ENCODE measurements at regions not wholly inside any gene's neighbourhood (a gene's known extent, or its start where the extent isn't known, plus 50 kb on each side); places are given as distances from the start of the nearest gene placed in this dataset.
"Not testable (repeated sequence)": the region's sequence is repeated elsewhere in the genome, so short reads cannot be mapped to it uniquely, and the experiment has no call there.

GRCh38 chr7:155384751-155385150, 73.2 kb upstream of the EN2 start:
- TF ChIP-seq EZH2phosphoT487 (IDR thresholded peaks at IDR 0.05) = no peak
- peak; percentile 7 for TF ChIP-seq EZH2 (IDR thresholded peaks at IDR 0.05)
- TF ChIP-seq, protein P1, sequence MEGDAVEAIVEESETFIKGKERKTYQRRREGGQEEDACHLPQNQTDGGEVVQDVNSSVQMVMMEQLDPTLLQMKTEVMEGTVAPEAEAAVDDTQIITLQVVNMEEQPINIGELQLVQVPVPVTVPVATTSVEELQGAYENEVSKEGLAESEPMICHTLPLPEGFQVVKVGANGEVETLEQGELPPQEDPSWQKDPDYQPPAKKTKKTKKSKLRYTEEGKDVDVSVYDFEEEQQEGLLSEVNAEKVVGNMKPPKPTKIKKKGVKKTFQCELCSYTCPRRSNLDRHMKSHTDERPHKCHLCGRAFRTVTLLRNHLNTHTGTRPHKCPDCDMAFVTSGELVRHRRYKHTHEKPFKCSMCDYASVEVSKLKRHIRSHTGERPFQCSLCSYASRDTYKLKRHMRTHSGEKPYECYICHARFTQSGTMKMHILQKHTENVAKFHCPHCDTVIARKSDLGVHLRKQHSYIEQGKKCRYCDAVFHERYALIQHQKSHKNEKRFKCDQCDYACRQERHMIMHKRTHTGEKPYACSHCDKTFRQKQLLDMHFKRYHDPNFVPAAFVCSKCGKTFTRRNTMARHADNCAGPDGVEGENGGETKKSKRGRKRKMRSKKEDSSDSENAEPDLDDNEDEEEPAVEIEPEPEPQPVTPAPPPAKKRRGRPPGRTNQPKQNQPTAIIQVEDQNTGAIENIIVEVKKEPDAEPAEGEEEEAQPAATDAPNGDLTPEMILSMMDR (IDR thresholded peaks at IDR 0.05) = no peak
- Histone ChIP-seq H2AFZ (replicated peaks) (no peak overlapping the region), H3K9me3 (ENCODE audit: low read depth) (no peaks in the 10 kb centered on the region), H3K4me3 (no peak overlapping the region), H3K36me3 (no peaks in the 10 kb centered on the region), H3F3A (ENCODE audit: low read depth) (peaks cover 7% of the 10 kb centered on the region), H3K4me2 (no peak overlapping the region), H3K27ac (no peak overlapping the region), H3K9ac (no peak overlapping the region), H3K4me1 (peaks cover 8% of the 10 kb centered on the region), H3K79me2 (ENCODE audit: low read depth) (no peaks in the 10 kb centered on the region), H3K27me3 (peaks cover 100% of the 10 kb centered on the region), H4K20me1 (ENCODE audit: low read depth) (peaks cover 36% of the 10 kb centered on the region)
- no peaks in the 10 kb centered on the region for H3K36me3 Mint-ChIP-seq
- H3K4me1 Mint-ChIP-seq = peaks cover 32% of the 10 kb centered on the region
- DNase-seq (ENCODE audit: low spot score) = no peak
- H3K9me3 Mint-ChIP-seq = peaks cover 2% of the 10 kb centered on the region
- H3K4me3 Mint-ChIP-seq = no peak overlapping the region
- H3K27ac Mint-ChIP-seq = peak overlapping the region; percentile 19
- peaks cover 45% of the 10 kb centered on the region for H3K27me3 Mint-ChIP-seq (ENCODE audit: insufficient read depth, low read depth)

- peak overlapping the region; percentile 19 for H3K27ac Mint-ChIP-seq
Measured at GRCh38 chr7:155385182-155385581, 72.7 kb upstream of the EN2 start.

GRCh38 chr7:155386608-155387007, 71.3 kb upstream of the EN2 start:
- Mint-ChIP-seq H3K4me3 (no peak overlapping the region), H3K4me1 (peaks cover 21% of the 10 kb centered on the region), H3K27me3 (ENCODE audit: insufficient read depth, low read depth) (peaks cover 39% of the 10 kb centered on the region), H3K36me3 (no peaks in the 10 kb centered on the region), H3K9me3 (peaks cover 2% of the 10 kb centered on the region), H3K27ac (no peak overlapping the region)
- peaks cover 7% of the 10 kb centered on the region for H3K4me1 ChIP-seq
- TF ChIP-seq EZH2phosphoT487 (IDR thresholded peaks at IDR 0.05) (no peak), EZH2 (IDR thresholded peaks at IDR 0.05) (no peak)
- TF ChIP-seq, protein P1 (IDR thresholded peaks at IDR 0.05) = no peak
- no peak overlapping the region for H3K4me3 ChIP-seq
- peaks cover 18% of the 10 kb centered on the region for H4K20me1 ChIP-seq (ENCODE audit: low read depth)
- H3F3A ChIP-seq (ENCODE audit: low read depth) = no peaks in the 10 kb centered on the region
- H3K79me2 ChIP-seq (ENCODE audit: low read depth) = no peaks in the 10 kb centered on the region
- H3K27me3 ChIP-seq = peaks cover 100% of the 10 kb centered on the region
- H3K27ac ChIP-seq = no peak overlapping the region
- H3K9ac ChIP-seq = no peak overlapping the region
- no peaks in the 10 kb centered on the region for H3K9me3 ChIP-seq (ENCODE audit: low read depth)
- no peak overlapping the region for H3K4me2 ChIP-seq
- H2AFZ ChIP-seq (replicated peaks) = no peak overlapping the region
- DNase-seq (ENCODE audit: low spot score) = no peak
- no peaks in the 10 kb centered on the region for H3K36me3 ChIP-seq

More at GRCh38 chr7:155385182-155385581, 72.7 kb upstream of the EN2 start:
- not testable (repeated sequence) for H3K4me3 ChIP-seq; H3K9me3 Mint-ChIP-seq; DNase-seq (ENCODE audit: low spot score); H3K4me1 ChIP-seq; H2AFZ ChIP-seq (replicated peaks); H3F3A ChIP-seq (ENCODE audit: low read depth); H3K36me3 ChIP-seq; H3K36me3 Mint-ChIP-seq; H3K27ac ChIP-seq; H3K9ac ChIP-seq; H3K9me3 ChIP-seq (ENCODE audit: low read depth); H3K4me2 ChIP-seq; H3K79me2 ChIP-seq (ENCODE audit: low read depth)
- Mint-ChIP-seq H3K27me3 (ENCODE audit: insufficient read depth, low read depth) (peaks cover 43% of the 10 kb centered on the region), H3K4me3 (peak overlapping the region; percentile 55), H3K4me1 (peaks cover 29% of the 10 kb centered on the region)
- Histone ChIP-seq H4K20me1 (ENCODE audit: low read depth) (peaks cover 33% of the 10 kb centered on the region), H3K27me3 (peaks cover 100% of the 10 kb centered on the region)

- no peak for DNase-seq (ENCODE audit: low spot score)
- Histone ChIP-seq H3K79me2 (ENCODE audit: low read depth) (no peaks in the 10 kb centered on the region), H3K9me3 (ENCODE audit: low read depth) (no peaks in the 10 kb centered on the region), H3K4me1 (peaks cover 2% of the 10 kb centered on the region), H2AFZ (replicated peaks) (no peak overlapping the region), H3F3A (ENCODE audit: low read depth) (no peaks in the 10 kb centered on the region), H3K27me3 (peaks cover 100% of the 10 kb centered on the region), H3K27ac (no peak overlapping the region), H4K20me1 (ENCODE audit: low read depth) (peaks cover 13% of the 10 kb centered on the region), H3K4me3 (no peak overlapping the region), H3K9ac (no peak overlapping the region), H3K4me2 (no peak overlapping the region), H3K36me3 (no peaks in the 10 kb centered on the region)
- H3K27ac Mint-ChIP-seq = no peak overlapping the region
- H3K9me3 Mint-ChIP-seq = peaks cover 2% of the 10 kb centered on the region
- H3K4me1 Mint-ChIP-seq = peaks cover 18% of the 10 kb centered on the region
- TF ChIP-seq EZH2phosphoT487 (IDR thresholded peaks at IDR 0.05) (no peak), EZH2 (IDR thresholded peaks at IDR 0.05) (no peak)
- TF ChIP-seq, protein P1 (IDR thresholded peaks at IDR 0.05) = no peak
- H3K4me3 Mint-ChIP-seq = no peak overlapping the region
- H3K27me3 Mint-ChIP-seq (ENCODE audit: insufficient read depth, low read depth) = peaks cover 36% of the 10 kb centered on the region
- no peaks in the 10 kb centered on the region for H3K36me3 Mint-ChIP-seq
Measured at GRCh38 chr7:155387066-155387620, 70.8 kb upstream of the EN2 start.
